NCI-H748 treated with DMSO at 0.1 percent for 48 hours (cell line): ENCODE measurements at regions not wholly inside any gene's neighbourhood (a gene's known extent, or its start where the extent isn't known, plus 50 kb on each side); places are given as distances from the start of the nearest gene placed in this dataset.

Experiments used
- DNase-seq: peaks from one replicate; lab custom pipeline; 2025; lab: John Stamatoyannopoulos, UW

- DNase-seq = no peak
These were observed 221.8 kb upstream of the JUN start for GRCh38 chr1:59005491-59006288.

GRCh38 chr1:59006289-59006658 is 222.4 kb upstream of the JUN start:
- DNase-seq = no peak

GRCh38 chr1:59006932-59007331 is 223.1 kb upstream of the JUN start:
- DNase-seq = no peak

GRCh38 chr1:59007429-59007819 is 223.6 kb upstream of the JUN start:
- no peak for DNase-seq

- no peak for DNase-seq
These were observed 224.2 kb upstream of the JUN start for GRCh38 chr1:59007820-59008598.

GRCh38 chr1:59008599-59009347 is 224.9 kb upstream of the JUN start:
- no peak for DNase-seq

GRCh38 chr1:59011663-59012062 is 227.8 kb upstream of the JUN start:
- no peak for DNase-seq

- no peak for DNase-seq
These were observed 228.5 kb upstream of the JUN start for GRCh38 chr1:59012378-59012777.

GRCh38 chr1:59013276-59013927 is 229.6 kb upstream of the JUN start:
- no peak for DNase-seq

GRCh38 chr1:59013928-59014279 is 230.1 kb upstream of the JUN start:
- DNase-seq = no peak

GRCh38 chr1:59014827-59015226 is 231.0 kb upstream of the JUN start:
- no peak for DNase-seq

GRCh38 chr1:59015708-59016107 is 231.9 kb upstream of the JUN start:
- no peak for DNase-seq

GRCh38 chr1:59016390-59016789 is 232.5 kb upstream of the JUN start:
- no peak for DNase-seq

GRCh38 chr1:59017501-59018231 is 233.8 kb upstream of the JUN start:
- DNase-seq = no peak

- no peak for DNase-seq
These were observed 234.6 kb upstream of the JUN start for GRCh38 chr1:59018446-59018845.

GRCh38 chr1:59018860-59019259 is 235.0 kb upstream of the JUN start:
- no peak for DNase-seq

GRCh38 chr1:59020151-59020997 is 236.5 kb upstream of the JUN start:
- no peak for DNase-seq

- DNase-seq = no peak
These were observed 238.4 kb upstream of the JUN start for GRCh38 chr1:59022199-59022598.

GRCh38 chr1:59022799-59023198 is 239.0 kb upstream of the JUN start:
- no peak for DNase-seq

- no peak for DNase-seq
These were observed 241.4 kb upstream of the JUN start for GRCh38 chr1:59025201-59025600.
